OCI-LY7 (cell line): ENCODE measurements at regions not wholly inside any gene's neighbourhood (a gene's known extent, or its start where the extent isn't known, plus 50 kb on each side); places are given as distances from the start of the nearest gene placed in this dataset.

Source experiments
- CTCF ChIP-seq: fragments of 200-600 bp; sonication (generic); conservative IDR thresholded peaks from 2 replicates; pipeline ENCODE4 v1.5.1; 2014; ENCODE audit warnings: mild to moderate bottlenecking, antibody characterized with exemption, low read length, moderate library complexity, mixed read lengths
- EZH2phosphoT487 ChIP-seq: fragments of 200-600 bp; sonication (generic); IDR thresholded peaks from 2 replicates; pipeline ENCODE4 v1.6.1; 2018; ENCODE audit warnings: low read depth, borderline replicate concordance, mild to moderate bottlenecking, mixed run types, antibody characterized with exemption, low read length, moderate library complexity, mixed read lengths

GRCh38 chrX:94455782-94456181 is 781.8 kb downstream of the FAM133A start:
- TF ChIP-seq EZH2phosphoT487 = no peak
- TF ChIP-seq CTCF = no peak
